ENCODE measurements at regions not wholly inside any gene's neighbourhood (a gene's known extent, or its start where the extent isn't known, plus 50 kb on each side); places are given as distances from the start of the nearest gene placed in this dataset.

- no peak overlapping the region for H3K4me3 ChIP-seq (ENCODE audit: control insufficient read depth, low read depth, low read length)
- TF ChIP-seq, protein P1, sequence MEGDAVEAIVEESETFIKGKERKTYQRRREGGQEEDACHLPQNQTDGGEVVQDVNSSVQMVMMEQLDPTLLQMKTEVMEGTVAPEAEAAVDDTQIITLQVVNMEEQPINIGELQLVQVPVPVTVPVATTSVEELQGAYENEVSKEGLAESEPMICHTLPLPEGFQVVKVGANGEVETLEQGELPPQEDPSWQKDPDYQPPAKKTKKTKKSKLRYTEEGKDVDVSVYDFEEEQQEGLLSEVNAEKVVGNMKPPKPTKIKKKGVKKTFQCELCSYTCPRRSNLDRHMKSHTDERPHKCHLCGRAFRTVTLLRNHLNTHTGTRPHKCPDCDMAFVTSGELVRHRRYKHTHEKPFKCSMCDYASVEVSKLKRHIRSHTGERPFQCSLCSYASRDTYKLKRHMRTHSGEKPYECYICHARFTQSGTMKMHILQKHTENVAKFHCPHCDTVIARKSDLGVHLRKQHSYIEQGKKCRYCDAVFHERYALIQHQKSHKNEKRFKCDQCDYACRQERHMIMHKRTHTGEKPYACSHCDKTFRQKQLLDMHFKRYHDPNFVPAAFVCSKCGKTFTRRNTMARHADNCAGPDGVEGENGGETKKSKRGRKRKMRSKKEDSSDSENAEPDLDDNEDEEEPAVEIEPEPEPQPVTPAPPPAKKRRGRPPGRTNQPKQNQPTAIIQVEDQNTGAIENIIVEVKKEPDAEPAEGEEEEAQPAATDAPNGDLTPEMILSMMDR (IDR thresholded peaks at IDR 0.05; ENCODE audit: control insufficient read depth, insufficient read depth, low read depth, low read length, missing control alignments) = no peak
- no peak for DNase-seq (ENCODE audit: low read depth)
Measured at GRCh38 chr11:134617360-134617759, 205.3 kb upstream of the B3GAT1 start.

GRCh38 chr11:134616038-134616437 is 204.0 kb upstream of the B3GAT1 start:
- no peak for DNase-seq (ENCODE audit: low read depth)
- no peak overlapping the region for H3K4me3 ChIP-seq (ENCODE audit: control insufficient read depth, low read depth, low read length)
- TF ChIP-seq, protein P1 (IDR thresholded peaks at IDR 0.05; ENCODE audit: control insufficient read depth, insufficient read depth, low read depth, low read length, missing control alignments) = no peak

DNA sequence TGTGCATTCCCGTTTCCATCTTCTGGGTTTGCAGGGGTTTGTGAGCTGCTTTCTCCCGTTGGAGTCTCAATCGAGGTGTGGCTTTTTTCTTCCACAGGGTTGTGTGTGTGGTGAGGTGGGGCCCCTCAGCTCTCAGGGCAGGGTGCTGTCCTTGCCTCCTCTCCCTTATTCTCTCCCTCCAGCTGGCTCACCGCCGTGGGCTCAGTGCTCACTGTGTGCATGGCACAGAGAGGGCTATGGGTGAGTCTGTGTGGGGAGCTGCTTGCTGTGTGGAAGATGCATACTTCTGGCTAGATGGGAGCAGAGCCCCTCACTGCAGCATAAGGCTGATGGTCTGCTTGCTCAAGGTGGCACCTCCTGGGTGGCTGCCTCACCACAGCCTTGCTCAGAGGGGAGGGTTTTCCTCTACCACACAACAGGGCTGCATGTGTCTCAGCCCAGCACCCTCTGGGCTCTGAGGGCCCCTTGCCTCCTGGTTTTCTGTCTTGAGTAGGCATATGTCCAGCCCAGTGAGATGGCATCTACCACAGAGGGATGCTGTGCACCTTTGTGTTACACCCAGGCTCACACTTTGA is 203.1 kb upstream of the B3GAT1 start:
- no peak for DNase-seq (ENCODE audit: low read depth)
- H3K4me3 ChIP-seq (ENCODE audit: control insufficient read depth, low read depth, low read length) = no peak overlapping the region
- TF ChIP-seq, protein P1 (IDR thresholded peaks at IDR 0.05; ENCODE audit: control insufficient read depth, insufficient read depth, low read depth, low read length, missing control alignments) = no peak

DNA sequence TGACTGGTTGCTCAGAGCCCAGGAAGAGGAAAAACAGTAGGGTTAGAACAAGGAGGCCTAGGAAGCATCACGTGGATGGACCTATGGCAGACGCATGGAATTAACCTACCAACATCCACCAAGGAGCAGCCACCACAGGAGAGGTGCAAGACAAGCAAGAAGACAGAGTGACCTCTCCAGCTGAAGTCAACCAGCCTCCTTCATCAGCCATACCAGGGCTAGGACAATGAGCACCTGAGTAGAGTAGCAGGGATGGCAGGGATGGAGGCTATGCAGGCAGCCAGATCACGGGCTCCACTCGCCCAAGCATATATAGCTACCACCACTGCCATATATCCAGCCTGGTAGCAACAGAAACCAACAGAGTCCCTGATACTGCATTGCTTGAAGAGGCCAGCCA is 202.1 kb upstream of the B3GAT1 start:
- TF ChIP-seq, protein P1 (IDR thresholded peaks at IDR 0.05; ENCODE audit: control insufficient read depth, insufficient read depth, low read depth, low read length, missing control alignments) = no peak
- no peak for DNase-seq (ENCODE audit: low read depth)
- no peak overlapping the region for H3K4me3 ChIP-seq (ENCODE audit: control insufficient read depth, low read depth, low read length)

GRCh38 chr11:134613646-134614045 is 201.6 kb upstream of the B3GAT1 start:
- no peak overlapping the region for H3K4me3 ChIP-seq (ENCODE audit: control insufficient read depth, low read depth, low read length)
- TF ChIP-seq, protein P1 (IDR thresholded peaks at IDR 0.05; ENCODE audit: control insufficient read depth, insufficient read depth, low read depth, low read length, missing control alignments) = no peak
- DNase-seq (ENCODE audit: low read depth) = no peak

DNA sequence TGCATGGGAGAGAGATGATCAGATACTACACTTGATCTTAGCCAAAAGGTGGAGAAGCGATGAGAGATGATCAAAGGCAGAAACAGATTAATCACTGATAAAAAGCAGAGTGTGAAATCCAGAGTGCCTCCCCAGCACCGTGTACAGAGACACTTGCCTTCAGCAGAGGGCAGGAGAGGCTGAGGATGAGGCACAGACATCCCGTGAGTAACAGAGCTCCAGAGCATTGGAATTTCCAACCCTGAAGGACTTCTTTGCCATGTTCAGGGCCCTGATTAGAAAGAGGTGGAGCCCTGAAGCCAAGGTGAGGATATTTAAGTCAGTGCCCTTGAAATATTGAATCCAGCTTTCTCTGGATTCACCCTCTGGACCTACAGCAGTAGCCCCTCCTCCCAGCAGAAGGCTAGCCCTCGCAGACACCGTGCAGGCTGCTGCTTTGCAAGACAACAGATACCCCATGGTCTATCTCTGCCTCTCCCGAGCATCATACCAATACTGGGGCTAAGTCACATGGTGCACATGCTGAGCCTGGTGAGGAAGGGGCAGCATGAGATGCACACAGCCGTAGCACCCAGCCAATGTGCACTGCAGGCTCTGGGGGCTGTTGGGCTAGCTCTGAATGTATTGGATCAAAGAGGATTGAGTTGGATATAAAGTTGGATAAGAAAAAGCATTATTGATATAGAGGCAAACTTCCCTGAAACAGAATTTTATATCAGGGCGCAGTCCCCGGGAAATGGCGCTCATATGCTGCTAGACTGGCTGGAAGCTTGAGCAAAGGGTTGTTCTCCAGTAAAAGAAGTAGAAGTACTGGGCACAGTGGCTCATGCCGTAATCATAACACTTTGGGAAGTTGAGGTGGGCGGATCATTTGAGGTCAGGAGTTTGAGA is 200.3 kb upstream of the B3GAT1 start:
- DNase-seq (ENCODE audit: low read depth) = no peak
- TF ChIP-seq, protein P1 (IDR thresholded peaks at IDR 0.05; ENCODE audit: control insufficient read depth, insufficient read depth, low read depth, low read length, missing control alignments) = no peak
- no peak overlapping the region for H3K4me3 ChIP-seq (ENCODE audit: control insufficient read depth, low read depth, low read length)

All from AG09309 (cell line).